Activated CD4-positive, alpha-beta T cell treated with anti-CD3 and anti-CD28 coated beads, Interleukin-2, amount 50 U/mL, for 16 hours (primary cell): ENCODE measurements at regions not wholly inside any gene's neighbourhood (a gene's known extent, or its start where the extent isn't known, plus 50 kb on each side); places are given as distances from the start of the nearest gene placed in this dataset.

Source experiments
- DNase-seq: peaks from one replicate; pipeline ENCODE4 v3.0.0-alpha.2; 2020

- DNase-seq: no peak
Observed at GRCh38 chrX:148371291-148371690, 129.1 kb upstream of the AFF2 start.

- DNase-seq: no peak
Observed at GRCh38 chrX:148372925-148373324, 127.5 kb upstream of the AFF2 start.

- no peak for DNase-seq
Observed at GRCh38 chrX:148376342-148376741, 124.1 kb upstream of the AFF2 start.

GRCh38 chrX:148380107-148380506 is 120.3 kb upstream of the AFF2 start:
- DNase-seq: peak; percentile 3

- peak; percentile 88 for DNase-seq
Observed at GRCh38 chrX:148380650-148381561, 119.5 kb upstream of the AFF2 start.

- peak; percentile 61 for DNase-seq
Observed at GRCh38 chrX:148381603-148382002, 118.8 kb upstream of the AFF2 start.

GRCh38 chrX:148382983-148383382 is 117.4 kb upstream of the AFF2 start:
- no peak for DNase-seq

GRCh38 chrX:148385471-148385870 is 114.9 kb upstream of the AFF2 start:
- no peak for DNase-seq

GRCh38 chrX:148389629-148390028 is 110.8 kb upstream of the AFF2 start:
- DNase-seq: no peak

GRCh38 chrX:148412006-148412405 is 88.4 kb upstream of the AFF2 start:
- no peak for DNase-seq

GRCh38 chrX:148416142-148416541 is 84.3 kb upstream of the AFF2 start:
- no peak for DNase-seq

- DNase-seq: no peak
Observed at GRCh38 chrX:148416931-148417330, 83.5 kb upstream of the AFF2 start.

GRCh38 chrX:148417934-148418333 is 82.5 kb upstream of the AFF2 start:
- DNase-seq: no peak

GRCh38 chrX:148422526-148422925 is 77.9 kb upstream of the AFF2 start:
- DNase-seq: no peak

- DNase-seq: no peak
Observed at GRCh38 chrX:148424570-148424969, 75.8 kb upstream of the AFF2 start.

GRCh38 chrX:148426467-148426866 is 74.0 kb upstream of the AFF2 start:
- DNase-seq: no peak

GRCh38 chrX:148441387-148441786 is 59.0 kb upstream of the AFF2 start:
- DNase-seq: no peak

GRCh38 chrX:148443216-148443615 is 57.2 kb upstream of the AFF2 start:
- no peak for DNase-seq

- no peak for DNase-seq
Observed at GRCh38 chrX:148448686-148449085, 51.7 kb upstream of the AFF2 start.
